ENCODE measurements at regions not wholly inside any gene's neighbourhood (a gene's known extent, or its start where the extent isn't known, plus 50 kb on each side); places are given as distances from the start of the nearest gene placed in this dataset.

DNA sequence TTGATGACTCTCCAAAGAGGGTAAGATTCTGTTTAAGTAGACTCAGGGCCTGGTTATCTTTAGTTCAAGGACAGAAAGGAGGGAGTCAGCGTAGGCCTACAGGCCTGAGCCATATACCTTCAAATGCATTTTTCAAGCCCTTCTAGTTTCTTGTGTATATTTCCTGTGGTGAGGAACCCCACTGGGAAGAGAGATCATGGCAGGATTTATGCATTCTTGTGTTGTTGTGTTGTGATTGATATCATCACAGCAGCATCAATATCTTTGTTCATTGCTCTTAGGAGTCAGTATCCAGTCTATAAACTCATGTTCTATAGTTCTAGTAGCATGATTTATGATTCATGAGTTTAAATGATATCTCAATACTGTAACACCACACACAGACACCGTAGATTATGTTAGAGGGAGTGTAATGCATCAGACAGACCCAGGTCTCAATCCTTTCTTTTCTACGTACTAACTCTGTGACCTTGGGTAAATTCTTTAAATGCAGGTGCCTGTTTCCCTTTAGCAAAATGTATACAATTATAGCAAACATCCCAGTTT, 427.5 kb downstream of the PDCD6IP start (continued):
- TF ChIP-seq, protein P1, sequence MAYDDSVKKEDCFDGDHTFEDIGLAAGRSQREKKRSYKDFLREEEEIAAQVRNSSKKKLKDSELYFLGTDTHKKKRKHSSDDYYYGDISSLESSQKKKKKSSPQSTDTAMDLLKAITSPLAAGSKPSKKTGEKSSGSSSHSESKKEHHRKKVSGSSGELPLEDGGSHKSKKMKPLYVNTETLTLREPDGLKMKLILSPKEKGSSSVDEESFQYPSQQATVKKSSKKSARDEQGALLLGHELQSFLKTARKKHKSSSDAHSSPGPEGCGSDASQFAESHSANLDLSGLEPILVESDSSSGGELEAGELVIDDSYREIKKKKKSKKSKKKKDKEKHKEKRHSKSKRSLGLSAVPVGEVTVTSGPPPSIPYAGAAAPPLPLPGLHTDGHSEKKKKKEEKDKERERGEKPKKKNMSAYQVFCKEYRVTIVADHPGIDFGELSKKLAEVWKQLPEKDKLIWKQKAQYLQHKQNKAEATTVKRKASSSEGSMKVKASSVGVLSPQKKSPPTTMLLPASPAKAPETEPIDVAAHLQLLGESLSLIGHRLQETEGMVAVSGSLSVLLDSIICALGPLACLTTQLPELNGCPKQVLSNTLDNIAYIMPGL (CRISPR knock-in tag; IDR thresholded peaks at IDR 0.05): no peak
- TF ChIP-seq FOXJ3 (CRISPR knock-in tag; IDR thresholded peaks at IDR 0.05; ENCODE audit: borderline replicate concordance): no peak

DNA sequence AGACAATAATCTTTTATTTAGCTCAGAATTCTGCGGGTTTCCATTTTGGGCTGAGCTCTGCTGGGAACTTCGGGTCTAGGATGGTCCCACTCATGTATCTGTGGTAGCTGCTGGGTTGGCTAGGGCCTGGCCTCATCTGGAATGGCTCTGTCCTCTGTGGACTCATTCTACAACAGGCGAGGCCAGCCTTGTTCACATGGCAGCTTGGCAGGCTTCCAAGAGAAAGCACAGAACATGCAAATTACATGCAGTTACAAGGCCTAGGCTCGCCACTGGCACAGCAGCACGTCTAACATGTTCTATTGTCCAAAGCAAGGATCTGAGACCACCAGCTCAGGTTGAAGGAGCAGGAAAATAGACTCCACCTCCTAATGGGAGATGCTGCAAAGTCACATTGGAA, 431.4 kb downstream of the PDCD6IP start:
- ChIA-PET CTCF (interaction anchor here (1.1 kb wide), 1 partner anchor 30 kb away, joined by 3 read pairs; no protein-coding TSS in a partner anchor), POLR2A (no interaction called here)
- DNase-seq (ENCODE audit: low spot score) (no peak), ATAC-seq (no peak)
- no peak for TF ChIP-seq PRDM15 (CRISPR knock-in tag; IDR thresholded peaks at IDR 0.05)
- no peak for TF ChIP-seq MYBL2 (CRISPR knock-in tag; IDR thresholded peaks at IDR 0.05)
- no peak for TF ChIP-seq FOXK1 (CRISPR knock-in tag; IDR thresholded peaks at IDR 0.05)
- no peak overlapping the region for H3K4me3 Mint-ChIP-seq
- H3K4me1 Mint-ChIP-seq: no peaks in the 10 kb centered on the region
- no peak overlapping the region for H3K27ac Mint-ChIP-seq
- no peaks in the 10 kb centered on the region for H3K36me3 Mint-ChIP-seq
- no peaks in the 10 kb centered on the region for H3K9me3 Mint-ChIP-seq
- no peaks in the 10 kb centered on the region for H3K27me3 Mint-ChIP-seq (ENCODE audit: low read depth)

DNA sequence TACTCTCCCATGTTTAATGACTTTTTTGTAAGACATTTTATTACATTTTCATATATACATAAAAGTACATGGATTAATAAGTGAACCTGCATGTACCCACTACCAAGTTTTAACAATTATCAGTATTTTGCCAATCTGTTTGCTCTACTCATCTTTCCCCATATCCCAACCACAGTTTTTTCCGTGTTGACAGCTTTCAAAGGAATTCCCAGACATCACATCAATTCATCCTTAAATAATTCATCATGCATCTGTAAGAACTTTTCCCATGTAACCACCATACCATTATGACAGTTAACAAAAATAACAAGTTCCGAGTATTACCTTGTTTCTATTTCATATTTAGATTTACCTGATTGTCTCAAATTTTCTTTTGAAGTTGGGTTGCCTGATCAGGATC, 436.7 kb downstream of the PDCD6IP start:
- H3K27me3 Mint-ChIP-seq (ENCODE audit: low read depth): no peaks in the 10 kb centered on the region

GRCh38 chr3:34237946-34238345, 439.5 kb downstream of the PDCD6IP start:
- Mint-ChIP-seq H3K9me3 (no peaks in the 10 kb centered on the region), H3K4me3 (no peak overlapping the region), H3K27me3 (ENCODE audit: low read depth) (no peaks in the 10 kb centered on the region), H3K4me1 (no peaks in the 10 kb centered on the region), H3K27ac (no peak overlapping the region), H3K36me3 (no peaks in the 10 kb centered on the region)
- no peak for DNase-seq (ENCODE audit: low spot score)
- ATAC-seq: no peak
- CTCF ChIA-PET: no interaction called here
- POLR2A ChIA-PET: no interaction called here
- no peak for TF ChIP-seq CBFB (CRISPR knock-in tag; IDR thresholded peaks at IDR 0.05; ENCODE audit: low read depth)
- TF ChIP-seq ZNF423 (CRISPR knock-in tag; IDR thresholded peaks at IDR 0.05): no peak
- no peak for TF ChIP-seq SMAD4 (CRISPR knock-in tag; IDR thresholded peaks at IDR 0.05)
- TF ChIP-seq, protein P2, sequence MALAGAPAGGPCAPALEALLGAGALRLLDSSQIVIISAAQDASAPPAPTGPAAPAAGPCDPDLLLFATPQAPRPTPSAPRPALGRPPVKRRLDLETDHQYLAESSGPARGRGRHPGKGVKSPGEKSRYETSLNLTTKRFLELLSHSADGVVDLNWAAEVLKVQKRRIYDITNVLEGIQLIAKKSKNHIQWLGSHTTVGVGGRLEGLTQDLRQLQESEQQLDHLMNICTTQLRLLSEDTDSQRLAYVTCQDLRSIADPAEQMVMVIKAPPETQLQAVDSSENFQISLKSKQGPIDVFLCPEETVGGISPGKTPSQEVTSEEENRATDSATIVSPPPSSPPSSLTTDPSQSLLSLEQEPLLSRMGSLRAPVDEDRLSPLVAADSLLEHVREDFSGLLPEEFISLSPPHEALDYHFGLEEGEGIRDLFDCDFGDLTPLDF (CRISPR knock-in tag; IDR thresholded peaks at IDR 0.05): no peak
- TF ChIP-seq SMAD3 (CRISPR knock-in tag; IDR thresholded peaks at IDR 0.05; ENCODE audit: borderline replicate concordance): no peak
- TF ChIP-seq AFF4 (CRISPR knock-in tag; IDR thresholded peaks at IDR 0.05; ENCODE audit: borderline replicate concordance): no peak
- TF ChIP-seq ZNF396 (CRISPR knock-in tag; IDR thresholded peaks at IDR 0.05; ENCODE audit: borderline replicate concordance): no peak

More for the DNA sequence above, 436.7 kb downstream of the PDCD6IP start:
- ChIA-PET CTCF (interaction anchor here (1.8 kb wide), 1 partner anchor 25 kb away, joined by 7 read pairs; no protein-coding TSS in a partner anchor), POLR2A (no interaction called here)
- TF ChIP-seq KAT7 (CRISPR knock-in tag; IDR thresholded peaks at IDR 0.05; ENCODE audit: borderline replicate concordance) (no peak), ZNF317 (CRISPR knock-in tag; IDR thresholded peaks at IDR 0.05; ENCODE audit: borderline replicate concordance, low read depth) (no peak), ZBTB21 (CRISPR knock-in tag; IDR thresholded peaks at IDR 0.05; ENCODE audit: borderline replicate concordance) (no peak), IRF1 (CRISPR knock-in tag; IDR thresholded peaks at IDR 0.05) (no peak)
- TF ChIP-seq, protein P3, sequence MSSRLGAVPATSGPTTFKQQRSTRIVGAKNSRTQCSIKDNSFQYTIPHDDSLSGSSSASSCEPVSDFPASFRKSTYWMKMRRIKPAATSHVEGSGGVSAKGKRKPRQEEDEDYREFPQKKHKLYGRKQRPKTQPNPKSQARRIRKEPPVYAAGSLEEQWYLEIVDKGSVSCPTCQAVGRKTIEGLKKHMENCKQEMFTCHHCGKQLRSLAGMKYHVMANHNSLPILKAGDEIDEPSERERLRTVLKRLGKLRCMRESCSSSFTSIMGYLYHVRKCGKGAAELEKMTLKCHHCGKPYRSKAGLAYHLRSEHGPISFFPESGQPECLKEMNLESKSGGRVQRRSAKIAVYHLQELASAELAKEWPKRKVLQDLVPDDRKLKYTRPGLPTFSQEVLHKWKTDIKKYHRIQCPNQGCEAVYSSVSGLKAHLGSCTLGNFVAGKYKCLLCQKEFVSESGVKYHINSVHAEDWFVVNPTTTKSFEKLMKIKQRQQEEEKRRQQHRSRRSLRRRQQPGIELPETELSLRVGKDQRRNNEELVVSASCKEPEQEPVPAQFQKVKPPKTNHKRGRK (CRISPR knock-in tag; IDR thresholded peaks at IDR 0.05; ENCODE audit: borderline replicate concordance): no peak
- Mint-ChIP-seq H3K9me3 (no peaks in the 10 kb centered on the region), H3K4me3 (no peak overlapping the region), H3K36me3 (no peaks in the 10 kb centered on the region), H3K27ac (no peak overlapping the region), H3K4me1 (no peaks in the 10 kb centered on the region)
- DNase-seq (ENCODE audit: low spot score) (no peak), ATAC-seq (no peak)

Data from WTC11 (cell line).